HFF-Myc (cell line): ENCODE measurements at regions not wholly inside any gene's neighbourhood (a gene's known extent, or its start where the extent isn't known, plus 50 kb on each side); places are given as distances from the start of the nearest gene placed in this dataset.

Experiments used
- DNase-seq: peaks from one replicate; pipeline ENCODE4 v3.0.0-alpha.2; 2011; ENCODE audit warnings: low read depth; ENCODE audit errors: extremely low read depth
- H3K4me3 ChIP-seq: replicated peaks from 2 replicates; pipeline ENCODE4 v1.5.1; 2011; ENCODE audit warnings: low read depth, mild to moderate bottlenecking, control low read depth, low read length
- CTCF ChIP-seq: IDR thresholded peaks from 2 replicates; pipeline ENCODE4 v1.5.1; 2012; ENCODE audit warnings: mild to moderate bottlenecking, low read depth, low read length, control low read depth; ENCODE audit errors: missing control alignments

- no peak for DNase-seq
- no peak overlapping the region for H3K4me3 ChIP-seq
- TF ChIP-seq CTCF, result no peak
Measured at GRCh38 chr16:61024180-61024900, 1011.9 kb downstream of the CDH8 start.

DNA sequence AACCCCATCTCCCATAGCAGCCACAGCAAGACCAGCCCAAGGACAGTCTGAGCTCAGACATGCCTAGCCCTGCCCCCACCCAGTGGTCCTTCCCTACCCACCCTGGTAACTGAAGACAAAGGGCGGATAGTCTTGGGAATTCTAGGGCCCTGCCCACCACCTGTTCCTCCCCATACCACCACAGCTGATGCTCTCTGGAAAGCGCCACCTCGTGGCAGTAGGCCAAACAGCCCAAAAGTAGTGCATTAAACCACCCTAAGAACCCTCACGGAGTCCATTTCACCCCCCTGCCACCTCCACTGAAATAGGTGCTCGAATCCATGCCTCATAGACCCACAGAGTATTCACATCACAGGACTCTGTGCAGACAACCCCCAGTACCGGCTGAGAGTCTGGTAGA, 1021.4 kb downstream of the CDH8 start:
- no peak for DNase-seq
- H3K4me3 ChIP-seq, result no peak overlapping the region
- no peak for TF ChIP-seq CTCF

- no peak for TF ChIP-seq CTCF
- no peak for DNase-seq
- no peak overlapping the region for H3K4me3 ChIP-seq
Measured at GRCh38 chr16:61007694-61008093, 1028.5 kb downstream of the CDH8 start.

- no peak overlapping the region for H3K4me3 ChIP-seq
- TF ChIP-seq CTCF, result no peak
- no peak for DNase-seq
Measured at GRCh38 chr16:61005952-61006351, 1030.3 kb downstream of the CDH8 start.

DNA sequence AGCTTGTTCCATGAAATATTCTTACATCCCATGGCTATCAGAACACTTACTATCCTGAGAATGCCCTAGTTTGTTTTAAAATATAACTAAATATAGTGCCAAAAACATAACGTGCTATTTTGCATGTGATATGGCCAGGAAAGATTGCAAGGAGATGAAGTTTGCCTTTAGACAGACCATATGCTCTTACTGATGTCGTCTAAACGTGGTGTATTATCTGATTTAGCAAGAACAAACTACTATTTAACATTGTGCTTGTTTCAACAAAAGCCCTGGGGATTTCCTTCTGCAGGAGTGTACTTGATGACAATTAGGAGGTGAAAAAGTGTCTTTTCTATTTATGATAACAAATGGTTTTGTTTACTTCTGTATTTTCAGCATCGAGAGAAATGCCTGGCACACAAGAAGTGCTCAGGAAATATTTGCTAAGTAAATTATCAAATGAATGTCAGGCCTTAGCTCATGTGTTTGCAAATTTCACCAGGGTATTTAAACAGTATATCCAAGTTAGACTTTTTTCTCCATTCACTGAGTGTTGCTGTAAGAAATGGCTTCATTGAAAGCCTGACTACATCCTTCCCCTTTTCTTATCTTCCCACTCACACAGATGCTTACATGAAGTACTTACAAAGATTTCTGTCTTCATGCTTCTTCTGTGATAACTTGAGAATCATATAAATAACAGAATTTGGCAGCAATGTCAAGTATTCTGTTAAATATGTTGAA, 1033.6 kb downstream of the CDH8 start:
- DNase-seq, result no peak
- no peak for TF ChIP-seq CTCF
- H3K4me3 ChIP-seq, result no peak overlapping the region

DNA sequence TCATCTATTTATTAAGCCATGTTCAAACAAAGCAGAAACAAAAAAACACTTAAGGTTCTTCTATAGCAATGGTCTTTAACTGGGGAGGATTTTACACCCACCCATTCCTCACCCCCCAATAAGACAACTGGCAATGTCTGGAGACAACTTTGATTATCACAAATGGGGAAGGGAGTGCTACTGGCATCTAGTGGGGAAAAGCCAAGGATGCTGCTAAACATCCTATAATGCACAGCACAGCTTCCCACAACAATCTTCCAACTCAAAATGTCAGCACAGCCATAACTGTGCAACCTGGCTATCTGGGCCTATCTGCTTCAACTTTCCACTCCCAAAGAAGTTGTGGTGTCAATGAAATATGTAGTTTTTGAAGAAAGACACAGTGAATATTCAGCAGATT, 1044.4 kb downstream of the CDH8 start:
- H3K4me3 ChIP-seq, result no peak overlapping the region
- TF ChIP-seq CTCF, result no peak
- DNase-seq, result no peak
